MG63 (cell line): ENCODE measurements at regions not wholly inside any gene's neighbourhood (a gene's known extent, or its start where the extent isn't known, plus 50 kb on each side); places are given as distances from the start of the nearest gene placed in this dataset.
"Not testable (repeated sequence)": the region's sequence is repeated elsewhere in the genome, so short reads cannot be mapped to it uniquely, and the experiment has no call there.

ENCODE experiments used
- DNase-seq: peaks from one replicate; pipeline ENCODE4 v3.0.0-alpha.2; 2020
- H3K27me3 ChIP-seq: fragments of 250-450 bp; sonication (Bioruptor Pico); 2 replicates; pipeline ENCODE4 v1.5.1; 2020; ENCODE audit warnings: mild to moderate bottlenecking, moderate library complexity
- H3K36me3 ChIP-seq: fragments of 250-450 bp; sonication (Bioruptor Pico); 2 replicates; pipeline ENCODE4 v1.5.1; 2020; ENCODE audit warnings: mild to moderate bottlenecking, moderate library complexity
- H3K4me3 ChIP-seq: fragments of 250-450 bp; sonication (Bioruptor Pico); 2 replicates; pipeline ENCODE4 v1.5.1; 2020; ENCODE audit warnings: mild to moderate bottlenecking, moderate library complexity
- H3K9me3 ChIP-seq: fragments of 250-450 bp; sonication (Bioruptor Pico); 2 replicates; pipeline ENCODE4 v1.5.1; 2020; ENCODE audit warnings: mild to moderate bottlenecking, moderate library complexity

DNA sequence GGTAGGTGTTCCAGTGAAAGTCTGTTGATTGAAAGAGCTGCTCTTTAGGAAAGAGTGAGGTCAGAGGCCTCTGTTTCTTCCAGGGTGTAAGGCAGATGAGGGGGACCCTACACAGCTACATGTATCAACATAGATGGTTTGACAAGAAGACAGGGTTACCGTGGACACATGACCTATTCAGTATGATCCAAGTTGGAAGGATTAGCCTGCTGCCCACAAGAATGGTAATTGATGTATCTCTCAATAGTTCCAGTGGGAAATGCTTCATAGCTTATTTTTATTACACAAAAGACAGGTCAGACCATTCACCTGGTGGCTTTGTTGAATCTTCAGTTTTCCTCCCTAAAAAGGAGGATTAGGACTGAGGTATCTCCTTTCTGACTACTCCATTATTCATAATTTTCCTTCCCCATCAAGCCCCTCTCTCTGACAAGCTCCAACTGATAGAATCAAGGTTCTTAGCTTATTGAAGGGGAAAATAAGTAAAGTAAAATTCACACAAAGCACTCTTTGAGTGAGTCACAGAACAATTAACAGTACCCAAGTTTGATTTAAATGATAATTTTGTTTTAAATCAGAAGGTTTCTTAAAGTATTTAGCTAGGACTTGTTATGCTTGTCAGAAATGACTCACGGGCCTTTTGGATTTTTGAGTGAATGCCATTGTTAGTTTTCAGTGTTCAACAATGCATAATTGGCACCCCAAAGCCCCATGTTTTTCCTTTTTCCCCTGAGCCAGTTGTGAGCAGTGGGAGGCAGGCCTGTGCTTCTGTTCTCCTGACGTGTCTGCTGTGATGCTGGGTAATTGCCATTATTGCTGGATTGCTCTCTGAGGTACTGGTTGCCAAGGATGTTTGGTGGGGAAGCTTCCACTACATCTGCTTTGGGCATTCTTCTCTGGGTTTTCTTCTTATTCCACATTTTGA, 373.2 kb downstream of the DDX10 start:
- H3K4me3 ChIP-seq, result no peak overlapping the region
- peaks cover 3% of the 10 kb centered on the region for H3K36me3 ChIP-seq
- DNase-seq, result peak; percentile 92
- peaks cover 16% of the 10 kb centered on the region for H3K9me3 ChIP-seq
- H3K27me3 ChIP-seq, result no peaks in the 10 kb centered on the region

DNA sequence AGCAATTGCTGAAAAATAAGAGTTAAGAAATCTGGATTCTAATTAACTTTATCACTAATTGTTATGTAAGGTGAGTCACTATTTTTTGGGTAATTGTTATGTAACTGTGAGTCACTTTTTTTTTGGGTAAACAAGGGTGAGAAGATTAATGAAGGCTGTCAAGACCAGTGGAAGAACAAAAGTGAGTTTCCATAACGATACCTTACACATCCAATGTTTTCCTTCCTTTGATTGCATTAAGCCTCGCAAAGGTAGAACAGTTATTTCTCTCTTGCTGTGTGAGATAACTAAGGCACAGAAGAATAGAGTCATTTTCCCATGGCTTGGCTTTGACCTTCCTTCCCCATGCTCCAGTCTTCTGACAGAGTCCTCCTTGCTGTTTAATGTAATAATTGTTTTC, 374.7 kb downstream of the DDX10 start:
- no peaks in the 10 kb centered on the region for H3K27me3 ChIP-seq
- H3K36me3 ChIP-seq, result no peaks in the 10 kb centered on the region; the same call in 1 of the 2 replicates
- H3K9me3 ChIP-seq, result peaks cover 6% of the 10 kb centered on the region; the same call in 1 of the 2 replicates
- DNase-seq, result no peak
- no peak overlapping the region for H3K4me3 ChIP-seq

GRCh38 chr11:109040303-109040702, 375.4 kb downstream of the DDX10 start:
- Histone ChIP-seq H3K36me3 (no peaks in the 10 kb centered on the region), H3K9me3 (0 out of 2 replicates have a peak, but pooled peaks cover 3% of the 10 kb centered on the region), H3K27me3 (no peaks in the 10 kb centered on the region), H3K4me3 (no peak overlapping the region)
- peak; percentile 3 for DNase-seq

DNA sequence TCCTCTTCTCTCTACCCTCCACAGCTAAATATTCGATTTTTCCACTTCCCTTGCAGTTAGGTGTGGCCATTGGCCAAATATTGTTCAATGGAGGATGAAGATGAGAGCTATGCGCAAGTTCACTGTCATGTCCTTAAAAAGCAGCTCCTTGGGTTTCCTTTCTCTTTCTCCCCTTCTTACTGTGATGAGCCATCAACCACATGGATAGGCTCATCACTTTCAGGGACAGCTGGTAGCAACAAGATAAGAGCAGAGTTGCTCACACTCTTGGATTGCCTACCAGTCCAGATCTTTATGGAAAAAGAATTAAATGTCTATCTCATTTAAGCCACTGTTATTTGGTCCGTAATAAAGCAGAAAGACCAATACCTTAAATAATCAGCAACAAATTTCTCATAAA, 377.0 kb downstream of the DDX10 start:
- Histone ChIP-seq H3K36me3 (no peaks in the 10 kb centered on the region), H3K4me3 (no peak overlapping the region), H3K9me3 (no peaks in the 10 kb centered on the region), H3K27me3 (no peaks in the 10 kb centered on the region)
- DNase-seq, result no peak

DNA sequence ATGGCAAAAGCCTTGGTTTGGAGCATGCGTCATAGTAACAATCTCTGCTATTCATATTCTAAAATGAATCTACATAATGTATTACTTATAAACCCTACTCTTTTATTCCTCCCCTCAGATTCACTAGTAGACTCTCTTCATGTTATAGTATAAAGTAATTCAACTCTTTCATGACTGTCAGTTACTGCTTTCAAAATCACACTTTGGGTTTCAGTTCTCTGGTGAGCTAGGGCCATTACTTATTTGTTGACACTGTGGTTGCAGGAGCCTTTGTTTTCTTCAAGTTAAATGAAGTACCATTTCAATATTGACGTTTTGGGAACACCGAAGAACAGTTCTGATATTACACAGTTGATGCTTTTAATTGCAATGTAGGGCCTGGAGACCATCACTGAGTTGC, 378.4 kb downstream of the DDX10 start:
- no peaks in the 10 kb centered on the region for H3K36me3 ChIP-seq
- DNase-seq, result no peak
- H3K27me3 ChIP-seq, result no peaks in the 10 kb centered on the region
- H3K4me3 ChIP-seq, result no peak overlapping the region
- H3K9me3 ChIP-seq, result no peaks in the 10 kb centered on the region

GRCh38 chr11:109046284-109046992, 375.6 kb upstream of the C11orf87 start:
- H3K36me3 ChIP-seq, result no peaks in the 10 kb centered on the region

DNA sequence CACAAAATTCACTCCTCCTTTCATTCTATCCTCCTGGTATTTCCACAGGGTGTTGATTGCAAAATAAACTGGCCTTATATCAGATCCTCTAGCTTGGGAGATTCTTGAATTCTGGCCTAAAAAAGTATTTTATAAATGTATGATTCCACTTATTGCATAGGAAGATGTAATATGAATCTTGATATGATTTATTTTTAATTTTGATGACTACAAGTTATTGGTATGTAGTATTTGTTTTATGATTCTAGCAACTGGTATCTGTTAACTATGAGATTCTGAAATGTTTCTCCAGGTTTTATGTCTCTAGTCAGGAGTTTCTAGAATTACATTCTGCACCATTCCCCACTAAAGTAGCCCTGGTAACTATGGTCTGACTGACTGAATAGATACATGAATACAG, 373.9 kb upstream of the C11orf87 start:
- H3K9me3 ChIP-seq, result no peaks in the 10 kb centered on the region
- H3K4me3 ChIP-seq, result no peak overlapping the region
- DNase-seq, result no peak
- H3K27me3 ChIP-seq, result no peaks in the 10 kb centered on the region
- no peaks in the 10 kb centered on the region for H3K36me3 ChIP-seq

More at GRCh38 chr11:109046284-109046992, 375.6 kb upstream of the C11orf87 start:
- no peak for DNase-seq
- Histone ChIP-seq H3K9me3 (no peaks in the 10 kb centered on the region), H3K27me3 (no peaks in the 10 kb centered on the region), H3K4me3 (no peak overlapping the region)

GRCh38 chr11:109051200-109051599, 370.8 kb upstream of the C11orf87 start:
- no peaks in the 10 kb centered on the region for H3K9me3 ChIP-seq
- H3K4me3 ChIP-seq, result no peak overlapping the region
- H3K36me3 ChIP-seq, result no peaks in the 10 kb centered on the region
- no peak for DNase-seq
- no peaks in the 10 kb centered on the region for H3K27me3 ChIP-seq

DNA sequence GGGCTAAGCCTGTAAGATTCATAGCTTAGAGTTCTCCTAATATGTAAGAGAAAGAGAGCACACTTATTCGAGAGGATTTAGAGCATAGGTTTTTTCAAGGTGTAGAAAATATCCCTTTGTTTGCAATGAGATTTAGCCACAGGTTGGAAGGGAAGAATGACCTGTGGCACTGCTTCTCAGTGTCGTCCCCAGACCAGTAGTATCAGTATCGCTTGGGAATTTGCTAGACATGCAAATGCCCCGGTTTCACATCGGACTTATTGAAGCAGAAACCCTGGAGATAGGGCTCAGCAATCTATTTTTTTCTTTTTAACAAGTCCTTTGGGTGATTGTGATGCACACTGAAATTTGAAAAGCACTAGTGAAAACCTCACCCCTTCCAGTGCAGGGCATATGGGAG, 362.6 kb upstream of the C11orf87 start:
- H3K27me3 ChIP-seq, result no peaks in the 10 kb centered on the region
- H3K9me3 ChIP-seq, result no peaks in the 10 kb centered on the region; the same call in 1 of the 2 replicates
- H3K4me3 ChIP-seq, result no peak overlapping the region
- H3K36me3 ChIP-seq, result no peaks in the 10 kb centered on the region
- DNase-seq, result no peak

- no peaks in the 10 kb centered on the region for H3K27me3 ChIP-seq
- no peaks in the 10 kb centered on the region for H3K36me3 ChIP-seq
Measured at GRCh38 chr11:109061394-109061793, 360.6 kb upstream of the C11orf87 start.

GRCh38 chr11:109062445-109062844, 359.5 kb upstream of the C11orf87 start:
- no peak for DNase-seq
- no peaks in the 10 kb centered on the region for H3K36me3 ChIP-seq
- no peak overlapping the region for H3K4me3 ChIP-seq
- no peaks in the 10 kb centered on the region for H3K27me3 ChIP-seq
- no peaks in the 10 kb centered on the region; the same call in 1 of the 2 replicates for H3K9me3 ChIP-seq

More at GRCh38 chr11:109061394-109061793, 360.6 kb upstream of the C11orf87 start:
- no peak for DNase-seq
- no peak overlapping the region for H3K4me3 ChIP-seq
- H3K9me3 ChIP-seq, result no peaks in the 10 kb centered on the region; the same call in 1 of the 2 replicates

DNA sequence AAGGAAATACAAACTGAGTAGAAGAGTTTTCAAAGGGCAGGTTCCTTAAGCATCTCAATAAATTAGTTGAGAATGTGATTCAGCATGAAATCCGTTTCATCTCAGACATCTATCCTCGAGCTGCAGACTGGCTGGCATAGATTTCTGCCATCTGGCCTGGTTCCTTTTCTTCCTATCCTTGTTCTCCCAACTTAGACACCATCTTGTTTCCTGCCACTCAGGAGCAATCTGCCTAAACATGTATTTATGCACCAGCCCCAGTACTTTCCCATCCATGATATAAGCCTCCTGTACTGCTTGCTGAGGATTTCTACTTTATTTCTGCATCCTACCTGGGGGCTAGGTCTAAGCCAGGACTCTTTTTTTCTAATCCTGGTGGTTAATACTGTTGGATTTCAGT, 359.1 kb upstream of the C11orf87 start:
- no peak for DNase-seq
- Histone ChIP-seq H3K4me3 (no peak overlapping the region), H3K36me3 (no peaks in the 10 kb centered on the region), H3K9me3 (no peaks in the 10 kb centered on the region; the same call in 1 of the 2 replicates), H3K27me3 (no peaks in the 10 kb centered on the region)

- H3K9me3 ChIP-seq, H3K36me3 ChIP-seq, DNase-seq, H3K4me3 ChIP-seq, H3K27me3 ChIP-seq: not testable (repeated sequence)
Measured at GRCh38 chr11:109064618-109065311, 357.2 kb upstream of the C11orf87 start.

DNA sequence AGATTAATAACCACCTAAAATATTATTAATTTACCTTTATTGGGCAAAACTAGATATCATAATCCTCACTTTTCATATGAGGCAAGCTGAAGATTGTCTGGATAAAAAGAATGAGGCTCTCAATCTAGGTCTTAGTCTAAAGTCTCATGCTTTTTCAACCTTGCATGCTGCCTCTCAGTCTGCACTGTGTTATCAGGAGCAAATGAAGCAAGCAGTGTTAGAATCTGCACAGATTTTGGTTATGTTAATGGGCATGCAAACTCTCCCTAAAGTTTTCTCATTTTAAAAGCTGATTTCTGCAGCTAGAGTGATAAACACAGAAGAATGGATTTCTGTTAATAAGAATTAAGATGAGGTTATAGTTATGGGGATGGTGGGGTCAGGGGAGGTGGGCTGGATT, 350.7 kb upstream of the C11orf87 start:
- Histone ChIP-seq H3K4me3 (no peak overlapping the region), H3K27me3 (no peaks in the 10 kb centered on the region; the same call in 1 of the 2 replicates), H3K9me3 (peaks cover 6% of the 10 kb centered on the region), H3K36me3 (no peaks in the 10 kb centered on the region)
- DNase-seq, result no peak

DNA sequence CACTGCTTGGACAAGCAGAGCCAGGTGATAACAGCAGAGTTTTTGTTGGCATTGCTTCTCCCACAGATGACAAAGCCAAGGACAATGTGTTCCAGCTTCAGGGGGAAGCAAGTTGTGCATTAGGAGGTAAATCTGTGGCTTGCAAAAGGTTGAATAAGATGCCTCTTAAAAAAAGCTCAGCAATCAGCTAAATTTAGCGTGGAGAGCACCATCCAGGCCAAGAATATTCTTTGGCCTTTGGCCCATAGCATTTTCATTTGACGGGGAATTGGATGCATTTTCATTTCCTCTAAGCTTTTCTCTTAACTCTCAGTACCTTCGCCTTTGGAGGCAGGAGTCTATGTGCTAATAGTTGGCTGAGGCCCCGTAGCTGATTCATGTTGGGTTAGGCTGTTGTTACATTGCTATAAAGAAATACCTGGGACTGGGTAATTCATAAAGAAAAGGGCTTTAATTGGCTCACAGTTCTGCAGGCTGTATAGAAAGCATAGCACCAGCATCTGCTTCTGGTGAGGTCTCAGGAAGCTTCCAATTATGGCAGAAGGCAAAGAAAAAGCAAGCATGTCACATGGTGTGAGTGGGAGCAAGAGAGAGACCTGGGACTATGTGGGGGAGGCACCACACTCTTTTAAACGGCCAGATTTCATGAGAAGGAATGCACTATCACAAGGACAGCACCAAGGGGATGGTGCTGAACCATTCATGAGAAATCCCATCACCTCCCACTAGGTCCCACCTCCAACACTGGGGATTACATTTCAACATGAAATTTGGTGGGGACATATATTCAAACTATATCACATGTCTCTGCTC, 350.1 kb upstream of the C11orf87 start:
- Histone ChIP-seq H3K9me3 (peaks cover 6% of the 10 kb centered on the region), H3K27me3 (no peaks in the 10 kb centered on the region; the same call in 1 of the 2 replicates), H3K4me3 (no peak overlapping the region), H3K36me3 (no peaks in the 10 kb centered on the region)
- DNase-seq, result peak; percentile 87
